Activated CD4-positive, alpha-beta T cell treated with anti-CD3 and anti-CD28 coated beads, Interleukin-2, amount 50 U/mL, for 48 hours (primary cell): ENCODE measurements at regions not wholly inside any gene's neighbourhood (a gene's known extent, or its start where the extent isn't known, plus 50 kb on each side); places are given as distances from the start of the nearest gene placed in this dataset.
"Not testable (repeated sequence)": the region's sequence is repeated elsewhere in the genome, so short reads cannot be mapped to it uniquely, and the experiment has no call there.

Experiments
- DNase-seq, 2 experiments: peaks; one replicate each; pipeline ENCODE4 v3.0.0-alpha.2; 2020

GRCh38 chr13:65936249-65936648 lies 1293.9 kb downstream of the PCDH9 start:
- DNase-seq: no peak

- DNase-seq: no peak
Observed at GRCh38 chr13:65932587-65933239, 1297.4 kb downstream of the PCDH9 start.

- DNase-seq: no peak
Observed at GRCh38 chr13:65932013-65932412, 1298.1 kb downstream of the PCDH9 start.

- DNase-seq: no peak
Observed at GRCh38 chr13:65929436-65929835, 1300.7 kb downstream of the PCDH9 start.

- no peak for DNase-seq
Observed at GRCh38 chr13:65926750-65927171, 1303.4 kb downstream of the PCDH9 start.

- DNase-seq: not testable (repeated sequence)
Observed at GRCh38 chr13:65922846-65923245, 1307.3 kb downstream of the PCDH9 start.

GRCh38 chr13:65921933-65922332 lies 1308.2 kb downstream of the PCDH9 start:
- DNase-seq: no peak

GRCh38 chr13:65917731-65918130 lies 1312.4 kb downstream of the PCDH9 start:
- no peak for DNase-seq

- no peak for DNase-seq
Observed at GRCh38 chr13:65915195-65915594, 1314.9 kb downstream of the PCDH9 start.

GRCh38 chr13:65914716-65915115 lies 1315.4 kb downstream of the PCDH9 start:
- DNase-seq: no peak

- DNase-seq: no peak
Observed at GRCh38 chr13:65913173-65913572, 1317.0 kb downstream of the PCDH9 start.

- no peak for DNase-seq
Observed at GRCh38 chr13:65912516-65912915, 1317.6 kb downstream of the PCDH9 start.

- no peak for DNase-seq
Observed at GRCh38 chr13:65911546-65912193, 1318.5 kb downstream of the PCDH9 start.

- DNase-seq: no peak
Observed at GRCh38 chr13:65909501-65909900, 1320.6 kb downstream of the PCDH9 start.

- no peak for DNase-seq
Observed at GRCh38 chr13:65907666-65908525, 1322.2 kb downstream of the PCDH9 start.

GRCh38 chr13:65901723-65902122 lies 1328.4 kb downstream of the PCDH9 start:
- DNase-seq: no peak

GRCh38 chr13:65894049-65894448 lies 1336.1 kb downstream of the PCDH9 start:
- DNase-seq: no peak

- no peak for DNase-seq
Observed at GRCh38 chr13:65892859-65893258, 1337.3 kb downstream of the PCDH9 start.

- DNase-seq: no peak
Observed at GRCh38 chr13:65889368-65889767, 1340.8 kb downstream of the PCDH9 start.

- DNase-seq: no peak
Observed at GRCh38 chr13:65882810-65883209, 1347.3 kb downstream of the PCDH9 start.

GRCh38 chr13:65881561-65882155 lies 1348.5 kb downstream of the PCDH9 start:
- DNase-seq: no peak

- DNase-seq: no peak
Observed at GRCh38 chr13:65875031-65875430, 1355.1 kb downstream of the PCDH9 start.

GRCh38 chr13:65872448-65872847 lies 1357.7 kb downstream of the PCDH9 start:
- DNase-seq: no peak
